ENCODE measurements at regions not wholly inside any gene's neighbourhood (a gene's known extent, or its start where the extent isn't known, plus 50 kb on each side); places are given as distances from the start of the nearest gene placed in this dataset.
"Not testable (repeated sequence)": the region's sequence is repeated elsewhere in the genome, so short reads cannot be mapped to it uniquely, and the experiment has no call there.

- no peak for DNase-seq (ENCODE audit: low read depth in 3 of 3, low spot score in 2 of 3)
Observed at GRCh38 chr6:4426968-4427367, 291.6 kb upstream of the ECI2 start.

- no peak for DNase-seq (ENCODE audit: low read depth in 3 of 3, low spot score in 2 of 3)
Observed at GRCh38 chr6:4421837-4422236, 286.5 kb upstream of the ECI2 start.

- DNase-seq (ENCODE audit: low read depth in 3 of 3, low spot score in 2 of 3): no peak
Observed at GRCh38 chr6:4420160-4420865, 284.9 kb upstream of the ECI2 start.

- no peak for DNase-seq (ENCODE audit: low read depth in 3 of 3, low spot score in 2 of 3)
Observed at GRCh38 chr6:4415549-4415948, 280.2 kb upstream of the ECI2 start.

GRCh38 chr6:4414078-4414477 lies 278.7 kb upstream of the ECI2 start:
- not testable (repeated sequence) for DNase-seq (ENCODE audit: low read depth in 3 of 3, low spot score in 2 of 3)

GRCh38 chr6:4413073-4413472 lies 277.7 kb upstream of the ECI2 start:
- DNase-seq (ENCODE audit: low read depth in 3 of 3, low spot score in 2 of 3): no peak

GRCh38 chr6:4412488-4412887 lies 277.1 kb upstream of the ECI2 start:
- DNase-seq (ENCODE audit: low read depth in 3 of 3, low spot score in 2 of 3): no peak

GRCh38 chr6:4412077-4412476 lies 276.7 kb upstream of the ECI2 start:
- no peak for DNase-seq (ENCODE audit: low read depth in 3 of 3, low spot score in 2 of 3)

GRCh38 chr6:4407710-4408109 lies 272.3 kb upstream of the ECI2 start:
- not testable (repeated sequence) for DNase-seq (ENCODE audit: low read depth in 3 of 3, low spot score in 2 of 3)

GRCh38 chr6:4405621-4406212 lies 270.3 kb upstream of the ECI2 start:
- DNase-seq (ENCODE audit: low read depth in 3 of 3, low spot score in 2 of 3): no peak

- DNase-seq (ENCODE audit: low read depth in 3 of 3, low spot score in 2 of 3): no peak
Observed at GRCh38 chr6:4404415-4404814, 269.0 kb upstream of the ECI2 start.

- DNase-seq (ENCODE audit: low read depth in 3 of 3, low spot score in 2 of 3): no peak
Observed at GRCh38 chr6:4403828-4404227, 268.5 kb upstream of the ECI2 start.

GRCh38 chr6:4403023-4403752 lies 267.8 kb upstream of the ECI2 start:
- no peak for DNase-seq (ENCODE audit: low read depth in 3 of 3, low spot score in 2 of 3)

- no peak for DNase-seq (ENCODE audit: low read depth in 3 of 3, low spot score in 2 of 3)
Observed at GRCh38 chr6:4402477-4402976, 267.2 kb upstream of the ECI2 start.

- no peak for DNase-seq (ENCODE audit: low read depth in 3 of 3, low spot score in 2 of 3)
Observed at GRCh38 chr6:4401408-4402368, 266.3 kb upstream of the ECI2 start.

GRCh38 chr6:4399656-4400055 lies 264.3 kb upstream of the ECI2 start:
- no peak for DNase-seq (ENCODE audit: low read depth in 3 of 3, low spot score in 2 of 3)

- DNase-seq (ENCODE audit: low read depth in 3 of 3, low spot score in 2 of 3): no peak
Observed at GRCh38 chr6:4398791-4399190, 263.4 kb upstream of the ECI2 start.

GRCh38 chr6:4397307-4397706 lies 261.9 kb upstream of the ECI2 start:
- no peak for DNase-seq (ENCODE audit: low read depth in 3 of 3, low spot score in 2 of 3)

- DNase-seq (ENCODE audit: low read depth in 3 of 3, low spot score in 2 of 3): no peak
Observed at GRCh38 chr6:4396044-4396443, 260.7 kb upstream of the ECI2 start.

- DNase-seq (ENCODE audit: low read depth in 3 of 3, low spot score in 2 of 3): no peak
Observed at GRCh38 chr6:4395386-4395785, 260.0 kb upstream of the ECI2 start.

GRCh38 chr6:4394786-4395185 lies 259.4 kb upstream of the ECI2 start:
- DNase-seq (ENCODE audit: low read depth in 3 of 3, low spot score in 2 of 3): no peak

All from right renal cortex interstitium (tissue), 3 donors.